A549 (cell line): ENCODE measurements at regions not wholly inside any gene's neighbourhood (a gene's known extent, or its start where the extent isn't known, plus 50 kb on each side); places are given as distances from the start of the nearest gene placed in this dataset.

Experiments
- CBX8 ChIP-seq: fragments of 200-600 bp; sonication (generic); IDR thresholded peaks from 2 replicates; pipeline ENCODE4 v1.6.1; 2016
- CEBPB ChIP-seq, 2 experiments: fragments of >200 bp in 1 of 2; sonication (Bioruptor Twin) in 1 of 2; formaldehyde crosslinking in 1 of 2; IDR thresholded peaks; 2 replicates each; pipeline ENCODE4 v1.6.1; 2012 to 2016
- EP300 ChIP-seq, 2 experiments: fragments of >200 bp; sonication (Bioruptor Twin); formaldehyde crosslinking; IDR thresholded peaks; 2 replicates in 1 of 2; 3 replicates in 1 of 2; pipeline ENCODE4 v1.6.1; 2016 to 2017
- HOXA7 ChIP-seq: fragments of 250-450 bp; sonication (Bioruptor Pico); IDR thresholded peaks from 2 replicates; pipeline ENCODE4 v1.5.0; 2020; ENCODE audit warnings: mild to moderate bottlenecking, moderate library complexity
- KDM1A ChIP-seq: fragments of 200-600 bp; sonication (generic); IDR thresholded peaks from 2 replicates; pipeline ENCODE4 v1.6.1; 2016; ENCODE audit warnings: low read depth, mild to moderate bottlenecking
- POLR2A ChIP-seq: IDR thresholded peaks from 2 replicates; pipeline ENCODE4 v1.6.1; 2012; ENCODE audit warnings: mild to moderate bottlenecking, low read length
- POLR2AphosphoS2 ChIP-seq: conservative IDR thresholded peaks from 2 replicates; pipeline ENCODE4 v1.6.1; 2012; ENCODE audit warnings: low read length, improper control_type of control experiment, inconsistent platforms
- RARB ChIP-seq: fragments of 250-450 bp; sonication (Bioruptor Pico); IDR thresholded peaks from 2 replicates; pipeline ENCODE4 v1.8.0; 2021; ENCODE audit warnings: mild to moderate bottlenecking, moderate library complexity
- SMC3 ChIP-seq: fragments of >200 bp; sonication (Bioruptor Twin); formaldehyde crosslinking; IDR thresholded peaks from 3 replicates; pipeline ENCODE4 v1.6.1; 2018; ENCODE audit warnings: inconsistent platforms
- SREBF2 ChIP-seq: fragments of 450-650 bp; IDR thresholded peaks from 2 replicates; pipeline ENCODE4 v1.6.1; 2014; ENCODE audit warnings: mild to moderate bottlenecking, moderate library complexity
- TP53 ChIP-seq: fragments of 250-450 bp; sonication (Bioruptor Pico); IDR thresholded peaks from 2 replicates; pipeline ENCODE4 v1.5.0; 2021; ENCODE audit warnings: mild to moderate bottlenecking, moderate library complexity
- TF ChIP-seq, protein P1 (sequence below): fragments of >200 bp; sonication (Bioruptor Twin); formaldehyde crosslinking; IDR thresholded peaks from 3 replicates; pipeline ENCODE4 v1.5.1; 2016
- TF ChIP-seq, protein P2 (sequence below): fragments of 200-600 bp; sonication (generic); IDR thresholded peaks from 2 replicates; pipeline ENCODE4 v1.6.1; 2016; ENCODE audit warnings: antibody characterized with exemption, mild to moderate bottlenecking, moderate library complexity

DNA sequence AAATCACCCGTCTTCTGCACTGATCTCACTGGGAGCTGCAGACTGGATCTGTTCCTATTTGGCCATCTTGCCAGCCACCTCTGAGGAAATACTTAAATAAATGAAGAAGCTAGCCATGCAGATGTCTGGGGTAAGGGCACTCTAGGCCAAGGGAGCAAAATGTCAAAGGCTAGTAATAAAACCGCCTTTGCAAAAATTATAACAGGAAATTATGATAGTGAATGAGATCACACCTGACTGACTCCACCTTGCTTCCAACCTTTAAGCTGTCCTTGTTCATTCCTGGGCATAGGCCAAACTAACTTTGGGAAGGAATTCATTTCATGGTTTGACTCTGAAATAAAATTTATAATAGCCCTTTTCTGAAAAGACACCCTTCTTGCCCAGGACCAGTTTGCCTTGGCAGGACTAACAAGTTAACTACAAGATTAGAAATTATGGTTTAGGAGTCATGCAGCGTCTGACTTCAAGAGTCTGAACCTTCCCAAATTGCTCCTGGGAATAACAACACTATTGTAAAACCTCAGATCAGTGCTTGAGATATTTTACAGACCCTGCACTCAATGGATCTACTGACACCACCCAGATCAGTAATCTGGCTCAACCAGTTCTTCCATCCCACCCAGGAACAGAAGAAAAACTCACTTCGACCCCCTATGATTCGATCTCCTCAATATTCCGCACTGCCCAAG, 246.9 kb upstream of the HDX start:
- TF ChIP-seq, protein P1, sequence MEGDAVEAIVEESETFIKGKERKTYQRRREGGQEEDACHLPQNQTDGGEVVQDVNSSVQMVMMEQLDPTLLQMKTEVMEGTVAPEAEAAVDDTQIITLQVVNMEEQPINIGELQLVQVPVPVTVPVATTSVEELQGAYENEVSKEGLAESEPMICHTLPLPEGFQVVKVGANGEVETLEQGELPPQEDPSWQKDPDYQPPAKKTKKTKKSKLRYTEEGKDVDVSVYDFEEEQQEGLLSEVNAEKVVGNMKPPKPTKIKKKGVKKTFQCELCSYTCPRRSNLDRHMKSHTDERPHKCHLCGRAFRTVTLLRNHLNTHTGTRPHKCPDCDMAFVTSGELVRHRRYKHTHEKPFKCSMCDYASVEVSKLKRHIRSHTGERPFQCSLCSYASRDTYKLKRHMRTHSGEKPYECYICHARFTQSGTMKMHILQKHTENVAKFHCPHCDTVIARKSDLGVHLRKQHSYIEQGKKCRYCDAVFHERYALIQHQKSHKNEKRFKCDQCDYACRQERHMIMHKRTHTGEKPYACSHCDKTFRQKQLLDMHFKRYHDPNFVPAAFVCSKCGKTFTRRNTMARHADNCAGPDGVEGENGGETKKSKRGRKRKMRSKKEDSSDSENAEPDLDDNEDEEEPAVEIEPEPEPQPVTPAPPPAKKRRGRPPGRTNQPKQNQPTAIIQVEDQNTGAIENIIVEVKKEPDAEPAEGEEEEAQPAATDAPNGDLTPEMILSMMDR, result no peak
- TF ChIP-seq RARB, result no peak
- TF ChIP-seq POLR2A, result no peak
- TF ChIP-seq EP300 (IDR thresholded peaks at IDR 0.05), result no peak
- TF ChIP-seq, protein P2, sequence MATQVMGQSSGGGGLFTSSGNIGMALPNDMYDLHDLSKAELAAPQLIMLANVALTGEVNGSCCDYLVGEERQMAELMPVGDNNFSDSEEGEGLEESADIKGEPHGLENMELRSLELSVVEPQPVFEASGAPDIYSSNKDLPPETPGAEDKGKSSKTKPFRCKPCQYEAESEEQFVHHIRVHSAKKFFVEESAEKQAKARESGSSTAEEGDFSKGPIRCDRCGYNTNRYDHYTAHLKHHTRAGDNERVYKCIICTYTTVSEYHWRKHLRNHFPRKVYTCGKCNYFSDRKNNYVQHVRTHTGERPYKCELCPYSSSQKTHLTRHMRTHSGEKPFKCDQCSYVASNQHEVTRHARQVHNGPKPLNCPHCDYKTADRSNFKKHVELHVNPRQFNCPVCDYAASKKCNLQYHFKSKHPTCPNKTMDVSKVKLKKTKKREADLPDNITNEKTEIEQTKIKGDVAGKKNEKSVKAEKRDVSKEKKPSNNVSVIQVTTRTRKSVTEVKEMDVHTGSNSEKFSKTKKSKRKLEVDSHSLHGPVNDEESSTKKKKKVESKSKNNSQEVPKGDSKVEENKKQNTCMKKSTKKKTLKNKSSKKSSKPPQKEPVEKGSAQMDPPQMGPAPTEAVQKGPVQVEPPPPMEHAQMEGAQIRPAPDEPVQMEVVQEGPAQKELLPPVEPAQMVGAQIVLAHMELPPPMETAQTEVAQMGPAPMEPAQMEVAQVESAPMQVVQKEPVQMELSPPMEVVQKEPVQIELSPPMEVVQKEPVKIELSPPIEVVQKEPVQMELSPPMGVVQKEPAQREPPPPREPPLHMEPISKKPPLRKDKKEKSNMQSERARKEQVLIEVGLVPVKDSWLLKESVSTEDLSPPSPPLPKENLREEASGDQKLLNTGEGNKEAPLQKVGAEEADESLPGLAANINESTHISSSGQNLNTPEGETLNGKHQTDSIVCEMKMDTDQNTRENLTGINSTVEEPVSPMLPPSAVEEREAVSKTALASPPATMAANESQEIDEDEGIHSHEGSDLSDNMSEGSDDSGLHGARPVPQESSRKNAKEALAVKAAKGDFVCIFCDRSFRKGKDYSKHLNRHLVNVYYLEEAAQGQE, result no peak
- TF ChIP-seq CBX8, result no peak
- TF ChIP-seq CEBPB (IDR thresholded peaks at IDR 0.05), result no peak
- no peak for TF ChIP-seq SMC3
- no peak for TF ChIP-seq SREBF2
- TF ChIP-seq POLR2AphosphoS2, result no peak
- TF ChIP-seq KDM1A, result no peak
- no peak for TF ChIP-seq HOXA7
- TF ChIP-seq TP53 (CRISPR knock-in tag), result no peak
